GM23248 (cell line): ENCODE measurements at regions not wholly inside any gene's neighbourhood (a gene's known extent, or its start where the extent isn't known, plus 50 kb on each side); places are given as distances from the start of the nearest gene placed in this dataset.

ENCODE experiments used
- EZH2 ChIP-seq: fragments of 200-600 bp; sonication (generic); IDR thresholded peaks from 2 replicates; pipeline ENCODE4 v1.6.1; 2018; ENCODE audit warnings: antibody characterized with exemption, mild to moderate bottlenecking; ENCODE audit not compliant: insufficient read depth, poor library complexity, severe bottlenecking
- EZH2phosphoT487 ChIP-seq: fragments of 200-600 bp; sonication (generic); IDR thresholded peaks from 2 replicates; pipeline ENCODE4 v1.6.1; 2018; ENCODE audit warnings: antibody characterized with exemption, moderate library complexity, mild to moderate bottlenecking, low read depth; ENCODE audit not compliant: insufficient read depth

DNA sequence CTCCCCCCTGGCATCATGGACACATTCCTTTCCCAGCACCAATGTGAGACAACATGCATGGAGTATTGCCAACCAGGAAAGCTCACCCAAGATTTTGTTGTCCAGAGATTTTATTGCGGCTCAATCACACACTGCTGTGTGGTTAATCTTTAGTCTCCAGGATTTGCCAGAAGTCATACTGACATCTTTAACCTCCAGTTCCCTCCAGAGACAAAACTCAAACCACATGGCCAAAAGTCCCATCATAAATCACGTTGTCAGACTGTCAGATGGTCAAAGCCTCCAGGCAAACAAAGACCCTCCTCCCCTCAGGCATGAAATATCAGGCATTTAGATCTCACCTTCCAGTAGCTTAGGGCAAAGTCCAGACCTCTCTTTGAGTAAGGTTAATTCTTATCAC lies 97.3 kb upstream of the OPRM1 start:
- TF ChIP-seq EZH2phosphoT487: no peak
- no peak for TF ChIP-seq EZH2
